ENCODE measurements at regions not wholly inside any gene's neighbourhood (a gene's known extent, or its start where the extent isn't known, plus 50 kb on each side); places are given as distances from the start of the nearest gene placed in this dataset.

- CTCF ChIA-PET = interaction anchor here (0.6 kb wide), 1 partner anchor 14 kb away, joined by 3 read pairs; no protein-coding TSS in a partner anchor
These were observed 359.3 kb downstream of the KCNRG start for GRCh38 chr13:50374517-50374916.

More at GRCh38 chr13:50374517-50374916, 359.3 kb downstream of the KCNRG start:
- H3K9me3 ChIP-seq (ENCODE audit: control insufficient read depth, insufficient read depth, low read length) = no peaks in the 10 kb centered on the region
- H4K8ac ChIP-seq (ENCODE audit: low read depth in 2 of 2, low read length in 2 of 2) = no peak overlapping the region
- peaks cover 2% of the 10 kb centered on the region; the same call in 1 of the 2 replicates for H3K4me1 ChIP-seq (ENCODE audit: control insufficient read depth, insufficient read depth, low read length)
- H4K91ac ChIP-seq (ENCODE audit: insufficient read depth, low read depth, low read length) = no peak overlapping the region
- H3K4me3 ChIP-seq (ENCODE audit: insufficient read depth, low read depth, low read length) = no peak overlapping the region
- intact Hi-C loops (cut with micrococcal nuclease) (no loop called here), in situ Hi-C loops (cut with MboI; ENCODE audit: low sequenced_read_pairs) (no loop called here), dilution Hi-C loops (cut with HindIII; ENCODE audit: low sequenced_read_pairs, unreplicated experiment) (no loop called here)
- no peak overlapping the region for H2BK20ac ChIP-seq (ENCODE audit: low read depth, low read length)
- 100% methylated on average over 2 of the region's 6 CpGs; no CpG with 5 or more reads in 1 of the 2 experiments for whole genome bisulfite sequencing, 2 experiments (ENCODE audit: extremely low coverage in 2 of 2, insufficient read length in 1 of 2)
- no peak overlapping the region for H3K9ac ChIP-seq (ENCODE audit: low read depth, low read length)
- H3K4ac ChIP-seq (ENCODE audit: low read depth, low read length) = no peak overlapping the region
- H3K9me1 ChIP-seq (ENCODE audit: insufficient read depth, low read length) = no peaks in the 10 kb centered on the region
- DNase-seq (no peak), ATAC-seq (ENCODE audit: low read depth) (no peak)
- H3K27me3 ChIP-seq (ENCODE audit: control insufficient read depth, insufficient read depth, low read length) = peaks cover 8% of the 10 kb centered on the region; the same call in 1 of the 2 replicates
- no TSS peak for BruUV-seq (replicated peaks)
- no peak overlapping the region for H3K23ac ChIP-seq (ENCODE audit: low read depth, low read length)
- no peaks in the 10 kb centered on the region for H3K79me1 ChIP-seq (ENCODE audit: low read depth in 1 of 2, low read length in 2 of 2)
- no peak overlapping the region for H2AFZ ChIP-seq (replicated peaks; ENCODE audit: low read length, poor library complexity)
- no peak overlapping the region for H4K5ac ChIP-seq (ENCODE audit: low read depth, low read length)
- no peak overlapping the region for H2BK5ac ChIP-seq (ENCODE audit: low read depth, low read length, poor library complexity, severe bottlenecking)
- H3K56ac ChIP-seq (ENCODE audit: extremely low read depth, insufficient read depth, low read length) = no peak overlapping the region
- H3K14ac ChIP-seq (replicated peaks; ENCODE audit: low read depth, low read length) = no peak overlapping the region
- H3K27ac ChIP-seq (ENCODE audit: insufficient read depth, low read length) = no peak overlapping the region
- H2AK9ac ChIP-seq (replicated peaks; ENCODE audit: low read depth, low read length, poor library complexity) = no peak overlapping the region
- no peak for TF ChIP-seq FOS (IDR thresholded peaks at IDR 0.05; ENCODE audit: low read depth, low read length)
- no peak for TF ChIP-seq SMC3 (IDR thresholded peaks at IDR 0.05; ENCODE audit: low read depth, low read length)
- no peak for TF ChIP-seq RFX5 (IDR thresholded peaks at IDR 0.05; ENCODE audit: low read depth, low read length)
- TF ChIP-seq ELK1 (IDR thresholded peaks at IDR 0.05; ENCODE audit: borderline replicate concordance, low read depth, low read length) = no peak
- TF ChIP-seq MAFK (IDR thresholded peaks at IDR 0.05; ENCODE audit: low read depth, low read length) = peak; percentile 86
- no peaks in the 10 kb centered on the region for H3K36me3 ChIP-seq (ENCODE audit: control insufficient read depth, insufficient read depth, low read length)
- no peaks in the 10 kb centered on the region for H4K20me1 ChIP-seq (ENCODE audit: insufficient read depth, low read length)
- no peak overlapping the region for H2AK5ac ChIP-seq (ENCODE audit: low read depth, low read length)
- H3K18ac ChIP-seq (ENCODE audit: low read depth, low read length) = no peak overlapping the region
- no peak overlapping the region for H2BK15ac ChIP-seq (ENCODE audit: low read depth, low read length)
- H2BK120ac ChIP-seq (ENCODE audit: low read depth, low read length) = no peak overlapping the region
- POLR2A ChIA-PET (ENCODE audit: unreplicated experiment) = no interaction called here
- H3K4me2 ChIP-seq (ENCODE audit: low read depth, low read length) = no peak overlapping the region
